PC-9 (cell line): ENCODE measurements at regions not wholly inside any gene's neighbourhood (a gene's known extent, or its start where the extent isn't known, plus 50 kb on each side); places are given as distances from the start of the nearest gene placed in this dataset.

Experiments
- CTCF ChIP-seq: fragments of 200-600 bp; sonication (generic); conservative IDR thresholded peaks from 2 replicates; pipeline ENCODE4 v1.6.1; 2017; ENCODE audit warnings: mixed run types, antibody characterized with exemption, mild to moderate bottlenecking, moderate library complexity
- EZH2 ChIP-seq: fragments of 200-600 bp; sonication (generic); IDR thresholded peaks from 2 replicates; pipeline ENCODE4 v1.8.0; 2017; ENCODE audit warnings: antibody characterized with exemption, low read depth

DNA sequence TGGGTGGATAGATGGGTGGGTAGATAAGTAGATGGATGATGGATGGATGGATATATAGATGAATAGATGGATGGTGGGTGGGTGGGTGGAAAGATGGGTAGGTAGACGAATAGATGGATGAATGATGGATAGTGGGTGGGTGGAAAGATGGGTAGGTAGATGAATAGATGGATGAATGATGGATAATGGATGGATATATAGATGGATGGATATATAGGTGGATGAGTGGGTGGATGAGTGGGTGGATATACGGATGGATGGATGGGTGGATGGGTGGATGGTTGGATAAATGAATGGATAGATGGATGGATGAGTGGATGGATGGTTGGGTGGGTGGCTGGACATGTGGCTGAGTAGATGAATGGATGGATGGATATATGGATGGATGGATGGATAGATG, 53.1 kb upstream of the THY1 start:
- TF ChIP-seq CTCF (no peak), EZH2 (no peak)
